HG02840 (cell line): ENCODE measurements at regions not wholly inside any gene's neighbourhood (a gene's known extent, or its start where the extent isn't known, plus 50 kb on each side); places are given as distances from the start of the nearest gene placed in this dataset.

Source experiments
- ATAC-seq: cut with Tn5 transposase; IDR thresholded peaks from one replicate; pipeline ENCODE4 v1.9.1; 2021; ENCODE audit warnings: mild to moderate bottlenecking, moderate library complexity, moderate number of reproducible peaks; ENCODE audit not compliant: unreplicated experiment, low FRiP score

GRCh38 chr3:146948985-146949384, 343.8 kb upstream of the PLSCR5 start:
- ATAC-seq, result no peak

- no peak for ATAC-seq
Observed at GRCh38 chr3:146948186-146948585, 343.0 kb upstream of the PLSCR5 start.

GRCh38 chr3:146929696-146930095, 324.6 kb upstream of the PLSCR5 start:
- ATAC-seq, result no peak

- ATAC-seq, result no peak
Observed at GRCh38 chr3:146928421-146929059, 323.4 kb upstream of the PLSCR5 start.

- no peak for ATAC-seq
Observed at GRCh38 chr3:146921693-146922092, 316.5 kb upstream of the PLSCR5 start.

GRCh38 chr3:146914409-146914808, 309.3 kb upstream of the PLSCR5 start:
- ATAC-seq, result no peak

GRCh38 chr3:146912241-146913015, 307.3 kb upstream of the PLSCR5 start:
- no peak for ATAC-seq

GRCh38 chr3:146903927-146904326, 298.8 kb upstream of the PLSCR5 start:
- ATAC-seq, result no peak

GRCh38 chr3:146899171-146899570, 294.0 kb upstream of the PLSCR5 start:
- no peak for ATAC-seq

- no peak for ATAC-seq
Observed at GRCh38 chr3:146896711-146897110, 291.6 kb upstream of the PLSCR5 start.

- ATAC-seq, result no peak
Observed at GRCh38 chr3:146895026-146895749, 290.0 kb upstream of the PLSCR5 start.

- no peak for ATAC-seq
Observed at GRCh38 chr3:146894406-146894805, 289.3 kb upstream of the PLSCR5 start.

GRCh38 chr3:146892041-146892440, 286.9 kb upstream of the PLSCR5 start:
- no peak for ATAC-seq

- ATAC-seq, result no peak
Observed at GRCh38 chr3:146889626-146890025, 284.5 kb upstream of the PLSCR5 start.

GRCh38 chr3:146888176-146888575, 283.0 kb upstream of the PLSCR5 start:
- no peak for ATAC-seq

GRCh38 chr3:146884721-146885120, 279.6 kb upstream of the PLSCR5 start:
- no peak for ATAC-seq

GRCh38 chr3:146884296-146884695, 279.1 kb upstream of the PLSCR5 start:
- no peak for ATAC-seq

- no peak for ATAC-seq
Observed at GRCh38 chr3:146883288-146883687, 278.1 kb upstream of the PLSCR5 start.

GRCh38 chr3:146881966-146882760, 277.0 kb upstream of the PLSCR5 start:
- ATAC-seq, result no peak

GRCh38 chr3:146881356-146881755, 276.2 kb upstream of the PLSCR5 start:
- ATAC-seq, result no peak

GRCh38 chr3:146873748-146874147, 268.6 kb upstream of the PLSCR5 start:
- ATAC-seq, result no peak
